ENCODE measurements at regions not wholly inside any gene's neighbourhood (a gene's known extent, or its start where the extent isn't known, plus 50 kb on each side); places are given as distances from the start of the nearest gene placed in this dataset.
"Not testable (repeated sequence)": the region's sequence is repeated elsewhere in the genome, so short reads cannot be mapped to it uniquely, and the experiment has no call there.

DNA sequence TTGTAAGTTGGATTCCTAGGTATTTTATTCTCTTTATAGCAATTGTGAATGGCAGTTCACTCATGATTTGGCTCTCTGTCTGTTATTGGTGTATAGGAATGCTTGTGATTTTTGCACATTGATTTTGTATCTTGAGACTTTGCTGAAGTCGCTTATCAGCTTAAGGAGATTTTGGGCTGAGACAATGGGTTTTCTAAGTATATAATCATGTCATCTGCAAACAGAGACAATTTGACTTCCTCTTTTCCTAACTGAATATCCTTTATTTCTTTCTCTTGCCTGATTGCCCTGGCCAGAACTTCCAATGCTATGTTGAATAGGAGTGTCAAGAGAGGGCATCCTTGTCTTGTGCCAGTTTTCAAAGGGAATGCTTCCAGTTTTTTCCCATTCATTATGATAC is 464.8 kb downstream of the XYLT1 start:
- TF ChIP-seq, protein P1, sequence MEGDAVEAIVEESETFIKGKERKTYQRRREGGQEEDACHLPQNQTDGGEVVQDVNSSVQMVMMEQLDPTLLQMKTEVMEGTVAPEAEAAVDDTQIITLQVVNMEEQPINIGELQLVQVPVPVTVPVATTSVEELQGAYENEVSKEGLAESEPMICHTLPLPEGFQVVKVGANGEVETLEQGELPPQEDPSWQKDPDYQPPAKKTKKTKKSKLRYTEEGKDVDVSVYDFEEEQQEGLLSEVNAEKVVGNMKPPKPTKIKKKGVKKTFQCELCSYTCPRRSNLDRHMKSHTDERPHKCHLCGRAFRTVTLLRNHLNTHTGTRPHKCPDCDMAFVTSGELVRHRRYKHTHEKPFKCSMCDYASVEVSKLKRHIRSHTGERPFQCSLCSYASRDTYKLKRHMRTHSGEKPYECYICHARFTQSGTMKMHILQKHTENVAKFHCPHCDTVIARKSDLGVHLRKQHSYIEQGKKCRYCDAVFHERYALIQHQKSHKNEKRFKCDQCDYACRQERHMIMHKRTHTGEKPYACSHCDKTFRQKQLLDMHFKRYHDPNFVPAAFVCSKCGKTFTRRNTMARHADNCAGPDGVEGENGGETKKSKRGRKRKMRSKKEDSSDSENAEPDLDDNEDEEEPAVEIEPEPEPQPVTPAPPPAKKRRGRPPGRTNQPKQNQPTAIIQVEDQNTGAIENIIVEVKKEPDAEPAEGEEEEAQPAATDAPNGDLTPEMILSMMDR (IDR thresholded peaks at IDR 0.05): not testable (repeated sequence)
- TF ChIP-seq POLR2AphosphoS5, POLR2A (IDR thresholded peaks at IDR 0.05): not testable (repeated sequence)

Data from prostate gland (tissue), 2 donors.